HepG2 (cell line): ENCODE measurements at regions not wholly inside any gene's neighbourhood (a gene's known extent, or its start where the extent isn't known, plus 50 kb on each side); places are given as distances from the start of the nearest gene placed in this dataset.

ENCODE experiments used
- CENPT ChIP-seq: sonication (generic); formaldehyde crosslinking; IDR thresholded peaks from 2 replicates; pipeline ENCODE4 v1.8.0; 2022; ENCODE audit warnings: low read depth, mild to moderate bottlenecking, moderate library complexity, missing genetic modification reagents
- CREM ChIP-seq, 2 experiments: sonication (generic) in 1 of 2; formaldehyde crosslinking in 1 of 2; IDR thresholded peaks; 2 replicates each; pipeline versions ENCODE4 v1.4.0 to v1.6.1; 2016 to 2020; ENCODE audit warnings: antibody characterized with exemption in 1 of 2, mild to moderate bottlenecking in 1 of 2, missing genetic modification reagents in 1 of 2
- EED ChIP-seq: sonication (generic); formaldehyde crosslinking; IDR thresholded peaks from 2 replicates; pipeline ENCODE4 v1.5.0; 2020; ENCODE audit warnings: mild to moderate bottlenecking, missing genetic modification reagents
- GABPA ChIP-seq, 2 experiments: IDR thresholded peaks; 2 replicates each; pipeline ENCODE4 v1.6.1; 2011 to 2016; ENCODE audit warnings: low read depth in 2 of 2, low read length in 1 of 2, missing biosample characterization in 1 of 2, missing genetic modification characterization in 1 of 2
- HNF1B ChIP-seq: sonication (generic); formaldehyde crosslinking; IDR thresholded peaks from 2 replicates; pipeline ENCODE4 v1.5.1; 2020; ENCODE audit warnings: mild to moderate bottlenecking, moderate library complexity, missing genetic modification reagents
- MTF1 ChIP-seq: sonication (generic); formaldehyde crosslinking; IDR thresholded peaks from 2 replicates; pipeline ENCODE4 v1.5.0; 2020; ENCODE audit warnings: missing genetic modification reagents
- NFRKB ChIP-seq: fragments of 450-650 bp; IDR thresholded peaks from 2 replicates; pipeline ENCODE4 v1.6.1; 2017
- TOE1 ChIP-seq: sonication (generic); formaldehyde crosslinking; IDR thresholded peaks from 2 replicates; pipeline ENCODE4 v1.4.0; 2020; ENCODE audit warnings: mild to moderate bottlenecking, missing genetic modification reagents
- TOPORS ChIP-seq: sonication (generic); formaldehyde crosslinking; IDR thresholded peaks from 2 replicates; pipeline ENCODE4 v1.8.0; 2023; ENCODE audit warnings: mild to moderate bottlenecking, missing genetic modification reagents
- TP53 ChIP-seq: sonication (generic); formaldehyde crosslinking; conservative IDR thresholded peaks from 2 replicates; pipeline ENCODE4 v1.4.0; 2020; ENCODE audit warnings: missing genetic modification reagents
- ZBED4 ChIP-seq: sonication (generic); formaldehyde crosslinking; IDR thresholded peaks from 2 replicates; pipeline ENCODE4 v1.4.0; 2020; ENCODE audit warnings: missing genetic modification reagents, borderline replicate concordance
- ZBTB42 ChIP-seq: sonication (generic); formaldehyde crosslinking; IDR thresholded peaks from 2 replicates; pipeline ENCODE4 v1.5.0; 2020; ENCODE audit warnings: mild to moderate bottlenecking, missing genetic modification reagents
- ZBTB43 ChIP-seq: sonication (generic); formaldehyde crosslinking; conservative IDR thresholded peaks from 2 replicates; pipeline ENCODE4 v1.4.0; 2020; ENCODE audit warnings: missing genetic modification reagents
- ZMAT5 ChIP-seq: sonication (generic); formaldehyde crosslinking; IDR thresholded peaks from 2 replicates; pipeline ENCODE4 v1.5.0; 2020; ENCODE audit warnings: mild to moderate bottlenecking, low read depth, missing genetic modification reagents, borderline replicate concordance
- ZNF629 ChIP-seq: sonication (generic); formaldehyde crosslinking; conservative IDR thresholded peaks from 2 replicates; pipeline ENCODE4 v1.5.0; 2020; ENCODE audit warnings: missing genetic modification reagents
- TF ChIP-seq, protein P1 (sequence below): sonication (generic); formaldehyde crosslinking; IDR thresholded peaks from 2 replicates; pipeline ENCODE4 v1.9.0; 2021; ENCODE audit warnings: missing genetic modification reagents, borderline replicate concordance
- TF ChIP-seq, protein P2 (sequence below): sonication (generic); formaldehyde crosslinking; IDR thresholded peaks from 2 replicates; pipeline ENCODE4 v1.8.1; 2023; ENCODE audit warnings: mild to moderate bottlenecking, missing genetic modification reagents, borderline replicate concordance

DNA sequence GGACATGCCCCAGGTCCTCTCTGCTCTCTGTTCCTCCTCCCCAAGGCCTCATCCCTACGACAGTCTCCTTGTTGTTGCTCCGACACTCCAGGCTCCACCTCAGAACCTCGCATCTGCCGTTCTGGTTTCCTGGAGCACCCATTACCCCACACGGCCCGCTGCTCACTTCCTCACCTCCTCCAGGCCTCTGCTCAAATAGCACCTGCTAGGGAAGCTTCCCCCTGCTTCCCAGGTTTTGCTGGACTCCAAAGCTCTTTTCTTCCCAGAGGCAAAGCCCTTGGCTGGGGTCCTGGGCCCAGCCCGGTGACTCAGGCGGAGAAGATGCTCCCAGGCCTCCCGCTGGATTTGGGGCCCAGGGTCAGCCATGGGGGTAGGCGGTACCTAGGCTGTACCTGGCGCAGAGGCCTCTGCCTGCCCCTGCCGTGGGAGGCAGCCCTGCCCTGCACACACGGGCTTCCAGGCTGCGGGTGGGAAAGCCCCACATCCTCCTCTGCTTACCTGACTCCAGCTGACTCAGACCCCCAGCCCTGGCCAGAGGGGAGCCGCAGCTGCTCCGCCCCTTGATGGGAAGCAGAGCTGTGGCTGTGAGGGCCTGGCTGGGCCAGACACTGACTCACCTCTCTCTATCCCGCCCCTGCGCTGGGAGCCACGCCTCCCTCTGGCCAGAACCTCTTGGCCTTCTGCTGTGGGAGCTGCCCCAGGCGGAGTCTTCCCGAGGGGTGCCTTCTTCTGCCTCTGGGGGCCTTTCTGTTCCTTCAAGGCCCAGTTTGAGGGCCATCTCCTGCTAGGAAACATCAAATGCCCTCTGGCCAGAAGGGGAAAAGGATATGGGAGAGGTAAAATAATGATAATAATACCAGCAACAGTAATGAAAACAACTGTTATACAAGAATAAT lies 130.5 kb downstream of the CEBPB start (continued):
- TF ChIP-seq, protein P1, sequence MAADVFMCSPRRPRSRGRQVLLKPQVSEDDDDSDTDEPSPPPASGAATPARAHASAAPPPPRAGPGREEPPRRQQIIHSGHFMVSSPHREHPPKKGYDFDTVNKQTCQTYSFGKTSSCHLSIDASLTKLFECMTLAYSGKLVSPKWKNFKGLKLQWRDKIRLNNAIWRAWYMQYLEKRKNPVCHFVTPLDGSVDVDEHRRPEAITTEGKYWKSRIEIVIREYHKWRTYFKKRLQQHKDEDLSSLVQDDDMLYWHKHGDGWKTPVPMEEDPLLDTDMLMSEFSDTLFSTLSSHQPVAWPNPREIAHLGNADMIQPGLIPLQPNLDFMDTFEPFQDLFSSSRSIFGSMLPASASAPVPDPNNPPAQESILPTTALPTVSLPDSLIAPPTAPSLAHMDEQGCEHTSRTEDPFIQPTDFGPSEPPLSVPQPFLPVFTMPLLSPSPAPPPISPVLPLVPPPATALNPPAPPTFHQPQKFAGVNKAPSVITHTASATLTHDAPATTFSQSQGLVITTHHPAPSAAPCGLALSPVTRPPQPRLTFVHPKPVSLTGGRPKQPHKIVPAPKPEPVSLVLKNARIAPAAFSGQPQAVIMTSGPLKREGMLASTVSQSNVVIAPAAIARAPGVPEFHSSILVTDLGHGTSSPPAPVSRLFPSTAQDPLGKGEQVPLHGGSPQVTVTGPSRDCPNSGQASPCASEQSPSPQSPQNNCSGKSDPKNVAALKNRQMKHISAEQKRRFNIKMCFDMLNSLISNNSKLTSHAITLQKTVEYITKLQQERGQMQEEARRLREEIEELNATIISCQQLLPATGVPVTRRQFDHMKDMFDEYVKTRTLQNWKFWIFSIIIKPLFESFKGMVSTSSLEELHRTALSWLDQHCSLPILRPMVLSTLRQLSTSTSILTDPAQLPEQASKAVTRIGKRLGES (CRISPR knock-in tag), result no peak; the same call in 1 of the 2 replicates
- no peak for TF ChIP-seq GABPA (IDR thresholded peaks at IDR 0.05; ENCODE audit: low read depth, low read length)
- peak; percentile 26; the same call in 1 of the 2 replicates for TF ChIP-seq GABPA (CRISPR knock-in tag; IDR thresholded peaks at IDR 0.05; ENCODE audit: low read depth)
- TF ChIP-seq ZBED4 (CRISPR knock-in tag), result peak; percentile 88
- no peak for TF ChIP-seq ZMAT5 (CRISPR knock-in tag)
- no peak for TF ChIP-seq EED
- no peak for TF ChIP-seq NFRKB
- peak; percentile 93; the same call in 1 of the 2 replicates for TF ChIP-seq TOPORS (CRISPR knock-in tag)
- TF ChIP-seq ZBTB43 (CRISPR knock-in tag), result no peak
- TF ChIP-seq CENPT, result peak; percentile 61; the same call in 1 of the 2 replicates
- no peak; the same call in 1 of the 2 replicates for TF ChIP-seq CREM (IDR thresholded peaks at IDR 0.05)
- 0 out of 2 replicates have a peak, but pooled peaks have one; percentile 5 for TF ChIP-seq CREM (CRISPR knock-in tag; IDR thresholded peaks at IDR 0.05)
- TF ChIP-seq TP53 (CRISPR knock-in tag), result 0 out of 2 replicates have a peak, but pooled peaks have one; percentile 23
- TF ChIP-seq MTF1 (CRISPR knock-in tag), result no peak
- no peak; the same call in 1 of the 2 replicates for TF ChIP-seq ZBTB42 (CRISPR knock-in tag)
- TF ChIP-seq TOE1, result no peak
- peak; percentile 56; the same call in 1 of the 2 replicates for TF ChIP-seq ZNF629 (CRISPR knock-in tag)
- TF ChIP-seq, protein P2, sequence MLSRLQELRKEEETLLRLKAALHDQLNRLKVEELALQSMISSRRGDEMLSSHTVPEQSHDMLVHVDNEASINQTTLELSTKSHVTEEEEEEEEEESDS (CRISPR knock-in tag), result peak; percentile 82; the same call in 1 of the 2 replicates
- peak; percentile 90 for TF ChIP-seq HNF1B (CRISPR knock-in tag)
